Coronary artery (tissue), 2 donors: ENCODE measurements at regions not wholly inside any gene's neighbourhood (a gene's known extent, or its start where the extent isn't known, plus 50 kb on each side); places are given as distances from the start of the nearest gene placed in this dataset.

Experiments
- DNase-seq: peaks from one replicate; pipeline ENCODE4 v3.0.0-alpha.2; 2017; ENCODE audit warnings: low spot score
- H3K27ac ChIP-seq, 2 donors: fragments of 200-600 bp; sonication (generic); one replicate each; pipeline ENCODE4 v1.5.1; 2016 to 2019
- H3K4me3 ChIP-seq: fragments of 200-600 bp; sonication (generic); 2 replicates; pipeline ENCODE4 v1.5.1; 2016; ENCODE audit warnings: mild to moderate bottlenecking, moderate library complexity
- CTCF ChIP-seq: fragments of 200-600 bp; sonication (generic); IDR thresholded peaks from one replicate; pipeline ENCODE4 v1.5.1; 2019; ENCODE audit warnings: antibody characterized with exemption

- no peak for TF ChIP-seq CTCF
- H3K4me3 ChIP-seq, result no peak overlapping the region
- no peak overlapping the region for H3K27ac ChIP-seq
- no peak for DNase-seq
Observed at GRCh38 chr4:17347445-17347844, 164.4 kb downstream of the QDPR start.

- H3K27ac ChIP-seq, result no peak overlapping the region
- TF ChIP-seq CTCF, result no peak
- H3K4me3 ChIP-seq, result no peak overlapping the region
- no peak for DNase-seq
Observed at GRCh38 chr4:17339376-17339775, 172.5 kb downstream of the QDPR start.

GRCh38 chr4:17336986-17337385 is 174.9 kb downstream of the QDPR start:
- H3K27ac ChIP-seq, result no peak overlapping the region
- no peak for DNase-seq
- TF ChIP-seq CTCF, result no peak

GRCh38 chr4:17336524-17336961 is 175.3 kb downstream of the QDPR start:
- no peak for TF ChIP-seq CTCF
- Histone ChIP-seq H3K4me3 (no peak overlapping the region), H3K27ac (no peak overlapping the region)
- DNase-seq, result no peak

More at GRCh38 chr4:17336986-17337385, 174.9 kb downstream of the QDPR start:
- no peak overlapping the region for H3K4me3 ChIP-seq

GRCh38 chr4:17336069-17336468 is 175.8 kb downstream of the QDPR start:
- Histone ChIP-seq H3K27ac (no peak overlapping the region), H3K4me3 (no peak overlapping the region)
- TF ChIP-seq CTCF, result no peak
- DNase-seq, result no peak

- H3K4me3 ChIP-seq, result no peak overlapping the region
- DNase-seq, result no peak
- no peak for TF ChIP-seq CTCF
- no peak overlapping the region for H3K27ac ChIP-seq
Observed at GRCh38 chr4:17335371-17335770, 176.5 kb downstream of the QDPR start.

GRCh38 chr4:17332478-17332877 is 179.4 kb downstream of the QDPR start:
- no peak for TF ChIP-seq CTCF
- Histone ChIP-seq H3K27ac (no peak overlapping the region), H3K4me3 (no peak overlapping the region)
- DNase-seq, result no peak
